GM23338 (cell line): ENCODE measurements at regions not wholly inside any gene's neighbourhood (a gene's known extent, or its start where the extent isn't known, plus 50 kb on each side); places are given as distances from the start of the nearest gene placed in this dataset.

Experiments used
- ATAC-seq: fragments of 200-7000 bp; cut with Tn5 transposase; 3 replicates; pipeline ENCODE4 v1.9.1; 2020
- DNase-seq: peaks from one replicate; pipeline ENCODE4 v3.0.0-alpha.2; 2015; ENCODE audit warnings: low spot score
- H2AFZ ChIP-seq: fragments of 200-600 bp; sonication (generic); 2 replicates; pipeline ENCODE4 v1.8.0; 2016; ENCODE audit warnings: antibody characterized with exemption, mild to moderate bottlenecking, moderate library complexity
- H3F3A ChIP-seq: fragments of 200-600 bp; sonication (generic); replicated peaks from 2 replicates; pipeline ENCODE4 v1.8.0; 2017; ENCODE audit warnings: antibody characterized with exemption, mixed run types, low read depth
- H3K27ac ChIP-seq: fragments of 200-600 bp; sonication (generic); 2 replicates; pipeline ENCODE4 v1.6.1; 2016; ENCODE audit warnings: low read depth
- H3K27me3 ChIP-seq: fragments of 200-600 bp; sonication (generic); 2 replicates; pipeline ENCODE4 v1.8.0; 2016; ENCODE audit warnings: mild to moderate bottlenecking, mixed run types, moderate library complexity; ENCODE audit not compliant: insufficient read depth
- H3K36me3 ChIP-seq: fragments of 200-600 bp; sonication (generic); 2 replicates; pipeline ENCODE4 v1.8.0; 2016; ENCODE audit warnings: mild to moderate bottlenecking; ENCODE audit not compliant: insufficient read depth
- H3K4me1 ChIP-seq: fragments of 200-600 bp; sonication (generic); 2 replicates; pipeline ENCODE4 v1.8.0; 2016; ENCODE audit warnings: mild to moderate bottlenecking, moderate library complexity; ENCODE audit not compliant: insufficient read depth
- H3K4me2 ChIP-seq: fragments of 200-600 bp; sonication (generic); 2 replicates; pipeline ENCODE4 v1.7.1; 2017; ENCODE audit warnings: mixed run types
- H3K4me3 ChIP-seq: fragments of 200-600 bp; sonication (generic); 2 replicates; pipeline ENCODE4 v1.6.1; 2016; ENCODE audit warnings: mixed run types
- H3K79me2 ChIP-seq: fragments of 200-600 bp; sonication (generic); replicated peaks from 2 replicates; pipeline ENCODE4 v1.8.0; 2017; ENCODE audit warnings: mild to moderate bottlenecking; ENCODE audit not compliant: insufficient read depth
- H3K9me2 ChIP-seq: fragments of 200-600 bp; sonication (generic); 2 replicates; pipeline ENCODE4 v1.8.0; 2017; ENCODE audit not compliant: insufficient read depth
- H4K20me1 ChIP-seq: fragments of 200-600 bp; sonication (generic); replicated peaks from 2 replicates; pipeline ENCODE4 v1.8.0; 2017; ENCODE audit warnings: mild to moderate bottlenecking; ENCODE audit not compliant: insufficient read depth
- H3K27ac Mint-ChIP-seq: 2 replicates; pipeline ENCODE4 v1.8.0; 2020; ENCODE audit warnings: inconsistent platforms, mild to moderate bottlenecking, moderate library complexity, mixed read lengths
- H3K27me3 Mint-ChIP-seq: 3 replicates; pipeline ENCODE4 v1.8.0; 2022; ENCODE audit warnings: low read depth, mild to moderate bottlenecking, moderate library complexity, mixed read lengths, inconsistent platforms; ENCODE audit not compliant: insufficient read depth, poor library complexity
- H3K36me3 Mint-ChIP-seq: 3 replicates; pipeline ENCODE4 v1.8.0; 2021; ENCODE audit warnings: low read depth, mild to moderate bottlenecking, inconsistent platforms, moderate library complexity, mixed read lengths
- H3K4me1 Mint-ChIP-seq: 3 replicates; pipeline ENCODE4 v1.8.0; 2020; ENCODE audit warnings: mild to moderate bottlenecking, inconsistent platforms, mixed read lengths
- H3K4me3 Mint-ChIP-seq: 3 replicates; pipeline ENCODE4 v1.8.0; 2021; ENCODE audit warnings: moderate library complexity, mild to moderate bottlenecking, inconsistent platforms, mixed read lengths
- H3K9me3 Mint-ChIP-seq: 3 replicates; pipeline ENCODE4 v1.8.0; 2020; ENCODE audit warnings: moderate library complexity, mild to moderate bottlenecking, inconsistent platforms, mixed read lengths
- CREB1 ChIP-seq: fragments of 250-450 bp; sonication (Bioruptor Pico); IDR thresholded peaks from 2 replicates; pipeline ENCODE4 v1.5.0; 2020; ENCODE audit warnings: low read depth, mild to moderate bottlenecking, moderate library complexity
- EZH2 ChIP-seq: fragments of 200-600 bp; sonication (generic); IDR thresholded peaks from one replicate; pipeline ENCODE4 v1.8.0; 2017; ENCODE audit warnings: antibody characterized with exemption, mild to moderate bottlenecking, low read depth; ENCODE audit not compliant: unreplicated experiment
- EZH2phosphoT487 ChIP-seq: fragments of 200-600 bp; sonication (generic); IDR thresholded peaks from one replicate; pipeline ENCODE4 v1.8.1; 2018; ENCODE audit warnings: antibody characterized with exemption; ENCODE audit not compliant: unreplicated experiment
- JUNB ChIP-seq: IDR thresholded peaks from one replicate; pipeline ENCODE4 v1.6.1; 2016; ENCODE audit warnings: antibody characterized with exemption; ENCODE audit not compliant: unreplicated experiment
- NANOG ChIP-seq: IDR thresholded peaks from 2 replicates; pipeline ENCODE4 v1.6.1; 2016; ENCODE audit warnings: antibody characterized with exemption, borderline replicate concordance
- POLR2AphosphoS5 ChIP-seq: IDR thresholded peaks from 2 replicates; pipeline ENCODE4 v1.6.1; 2016; ENCODE audit warnings: antibody characterized with exemption, low read depth
- STAT1 ChIP-seq: IDR thresholded peaks from one replicate; pipeline ENCODE4 v1.6.1; 2016; ENCODE audit warnings: antibody characterized with exemption; ENCODE audit not compliant: unreplicated experiment
- ZNF114 ChIP-seq: fragments of 250-450 bp; sonication (Bioruptor Pico); IDR thresholded peaks from 2 replicates; pipeline ENCODE4 v1.5.0; 2020; ENCODE audit warnings: mild to moderate bottlenecking, moderate library complexity
- ZNF331 ChIP-seq: fragments of 250-450 bp; sonication (Bioruptor Pico); IDR thresholded peaks from 2 replicates; pipeline ENCODE4 v1.5.0; 2020; ENCODE audit warnings: low read depth, mild to moderate bottlenecking, moderate library complexity
- TF ChIP-seq, protein P1 (sequence below): IDR thresholded peaks from one replicate; pipeline ENCODE4 v1.6.1; 2018; ENCODE audit warnings: antibody characterized with exemption; ENCODE audit not compliant: unreplicated experiment
- TF ChIP-seq, protein P2 (sequence below): fragments of 250-450 bp; sonication (Bioruptor Pico); IDR thresholded peaks from 2 replicates; pipeline ENCODE4 v1.5.0; 2020; ENCODE audit warnings: mild to moderate bottlenecking, moderate library complexity
- TF ChIP-seq, protein P3 (sequence below): IDR thresholded peaks from 2 replicates; pipeline ENCODE4 v1.6.1; 2016; ENCODE audit warnings: antibody characterized with exemption
- TF ChIP-seq, protein P4 (sequence below), 2 experiments: fragments of 200-600 bp in 1 of 2; sonication (generic) in 1 of 2; conservative IDR thresholded peaks; 2 replicates each; pipeline versions ENCODE4 v1.5.1 to v1.6.1; 2016 to 2017; ENCODE audit warnings: antibody characterized with exemption in 2 of 2, low read depth in 2 of 2, mild to moderate bottlenecking in 2 of 2, moderate library complexity in 1 of 2

DNA sequence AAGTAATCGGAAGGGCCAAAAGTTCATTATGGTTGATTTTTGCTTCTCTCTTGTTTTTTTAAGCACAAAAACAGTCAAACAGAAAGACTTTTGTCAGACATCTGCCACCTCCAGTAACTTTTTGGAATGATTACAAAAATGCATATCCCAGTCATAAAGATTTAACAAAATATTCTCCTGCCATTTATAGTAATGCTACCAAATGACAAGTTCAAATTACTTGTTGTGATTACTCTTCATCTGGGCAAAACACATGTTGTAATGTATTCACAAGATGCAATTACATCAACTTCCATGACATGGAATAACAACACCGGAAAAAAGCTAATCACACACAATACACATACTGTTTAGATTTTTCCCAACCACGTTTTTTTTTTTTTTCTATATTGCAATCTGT, 1017.5 kb upstream of the TENM4 start:
- H3K9me3 Mint-ChIP-seq, result no peaks in the 10 kb centered on the region
- H3K4me1 Mint-ChIP-seq, result peaks cover 29% of the 10 kb centered on the region
- H3K79me2 ChIP-seq, result no peaks in the 10 kb centered on the region
- H3K36me3 Mint-ChIP-seq, result no peaks in the 10 kb centered on the region; the same call in 2 of the 3 replicates
- DNase-seq, result no peak
- H3F3A ChIP-seq, result no peaks in the 10 kb centered on the region
- H3K27ac Mint-ChIP-seq, result peak overlapping the region; percentile 30; the same call in 1 of the 2 replicates
- no peaks in the 10 kb centered on the region for H3K36me3 ChIP-seq
- no peak overlapping the region for H2AFZ ChIP-seq
- H3K27ac ChIP-seq, result no peak overlapping the region
- no peak overlapping the region for H3K4me2 ChIP-seq
- H3K4me3 ChIP-seq, result no peak overlapping the region
- no peak for TF ChIP-seq EZH2
- no peak for TF ChIP-seq POLR2AphosphoS5
- TF ChIP-seq STAT1, result no peak
- TF ChIP-seq, protein P1, sequence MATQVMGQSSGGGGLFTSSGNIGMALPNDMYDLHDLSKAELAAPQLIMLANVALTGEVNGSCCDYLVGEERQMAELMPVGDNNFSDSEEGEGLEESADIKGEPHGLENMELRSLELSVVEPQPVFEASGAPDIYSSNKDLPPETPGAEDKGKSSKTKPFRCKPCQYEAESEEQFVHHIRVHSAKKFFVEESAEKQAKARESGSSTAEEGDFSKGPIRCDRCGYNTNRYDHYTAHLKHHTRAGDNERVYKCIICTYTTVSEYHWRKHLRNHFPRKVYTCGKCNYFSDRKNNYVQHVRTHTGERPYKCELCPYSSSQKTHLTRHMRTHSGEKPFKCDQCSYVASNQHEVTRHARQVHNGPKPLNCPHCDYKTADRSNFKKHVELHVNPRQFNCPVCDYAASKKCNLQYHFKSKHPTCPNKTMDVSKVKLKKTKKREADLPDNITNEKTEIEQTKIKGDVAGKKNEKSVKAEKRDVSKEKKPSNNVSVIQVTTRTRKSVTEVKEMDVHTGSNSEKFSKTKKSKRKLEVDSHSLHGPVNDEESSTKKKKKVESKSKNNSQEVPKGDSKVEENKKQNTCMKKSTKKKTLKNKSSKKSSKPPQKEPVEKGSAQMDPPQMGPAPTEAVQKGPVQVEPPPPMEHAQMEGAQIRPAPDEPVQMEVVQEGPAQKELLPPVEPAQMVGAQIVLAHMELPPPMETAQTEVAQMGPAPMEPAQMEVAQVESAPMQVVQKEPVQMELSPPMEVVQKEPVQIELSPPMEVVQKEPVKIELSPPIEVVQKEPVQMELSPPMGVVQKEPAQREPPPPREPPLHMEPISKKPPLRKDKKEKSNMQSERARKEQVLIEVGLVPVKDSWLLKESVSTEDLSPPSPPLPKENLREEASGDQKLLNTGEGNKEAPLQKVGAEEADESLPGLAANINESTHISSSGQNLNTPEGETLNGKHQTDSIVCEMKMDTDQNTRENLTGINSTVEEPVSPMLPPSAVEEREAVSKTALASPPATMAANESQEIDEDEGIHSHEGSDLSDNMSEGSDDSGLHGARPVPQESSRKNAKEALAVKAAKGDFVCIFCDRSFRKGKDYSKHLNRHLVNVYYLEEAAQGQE, result no peak
- TF ChIP-seq, protein P2, sequence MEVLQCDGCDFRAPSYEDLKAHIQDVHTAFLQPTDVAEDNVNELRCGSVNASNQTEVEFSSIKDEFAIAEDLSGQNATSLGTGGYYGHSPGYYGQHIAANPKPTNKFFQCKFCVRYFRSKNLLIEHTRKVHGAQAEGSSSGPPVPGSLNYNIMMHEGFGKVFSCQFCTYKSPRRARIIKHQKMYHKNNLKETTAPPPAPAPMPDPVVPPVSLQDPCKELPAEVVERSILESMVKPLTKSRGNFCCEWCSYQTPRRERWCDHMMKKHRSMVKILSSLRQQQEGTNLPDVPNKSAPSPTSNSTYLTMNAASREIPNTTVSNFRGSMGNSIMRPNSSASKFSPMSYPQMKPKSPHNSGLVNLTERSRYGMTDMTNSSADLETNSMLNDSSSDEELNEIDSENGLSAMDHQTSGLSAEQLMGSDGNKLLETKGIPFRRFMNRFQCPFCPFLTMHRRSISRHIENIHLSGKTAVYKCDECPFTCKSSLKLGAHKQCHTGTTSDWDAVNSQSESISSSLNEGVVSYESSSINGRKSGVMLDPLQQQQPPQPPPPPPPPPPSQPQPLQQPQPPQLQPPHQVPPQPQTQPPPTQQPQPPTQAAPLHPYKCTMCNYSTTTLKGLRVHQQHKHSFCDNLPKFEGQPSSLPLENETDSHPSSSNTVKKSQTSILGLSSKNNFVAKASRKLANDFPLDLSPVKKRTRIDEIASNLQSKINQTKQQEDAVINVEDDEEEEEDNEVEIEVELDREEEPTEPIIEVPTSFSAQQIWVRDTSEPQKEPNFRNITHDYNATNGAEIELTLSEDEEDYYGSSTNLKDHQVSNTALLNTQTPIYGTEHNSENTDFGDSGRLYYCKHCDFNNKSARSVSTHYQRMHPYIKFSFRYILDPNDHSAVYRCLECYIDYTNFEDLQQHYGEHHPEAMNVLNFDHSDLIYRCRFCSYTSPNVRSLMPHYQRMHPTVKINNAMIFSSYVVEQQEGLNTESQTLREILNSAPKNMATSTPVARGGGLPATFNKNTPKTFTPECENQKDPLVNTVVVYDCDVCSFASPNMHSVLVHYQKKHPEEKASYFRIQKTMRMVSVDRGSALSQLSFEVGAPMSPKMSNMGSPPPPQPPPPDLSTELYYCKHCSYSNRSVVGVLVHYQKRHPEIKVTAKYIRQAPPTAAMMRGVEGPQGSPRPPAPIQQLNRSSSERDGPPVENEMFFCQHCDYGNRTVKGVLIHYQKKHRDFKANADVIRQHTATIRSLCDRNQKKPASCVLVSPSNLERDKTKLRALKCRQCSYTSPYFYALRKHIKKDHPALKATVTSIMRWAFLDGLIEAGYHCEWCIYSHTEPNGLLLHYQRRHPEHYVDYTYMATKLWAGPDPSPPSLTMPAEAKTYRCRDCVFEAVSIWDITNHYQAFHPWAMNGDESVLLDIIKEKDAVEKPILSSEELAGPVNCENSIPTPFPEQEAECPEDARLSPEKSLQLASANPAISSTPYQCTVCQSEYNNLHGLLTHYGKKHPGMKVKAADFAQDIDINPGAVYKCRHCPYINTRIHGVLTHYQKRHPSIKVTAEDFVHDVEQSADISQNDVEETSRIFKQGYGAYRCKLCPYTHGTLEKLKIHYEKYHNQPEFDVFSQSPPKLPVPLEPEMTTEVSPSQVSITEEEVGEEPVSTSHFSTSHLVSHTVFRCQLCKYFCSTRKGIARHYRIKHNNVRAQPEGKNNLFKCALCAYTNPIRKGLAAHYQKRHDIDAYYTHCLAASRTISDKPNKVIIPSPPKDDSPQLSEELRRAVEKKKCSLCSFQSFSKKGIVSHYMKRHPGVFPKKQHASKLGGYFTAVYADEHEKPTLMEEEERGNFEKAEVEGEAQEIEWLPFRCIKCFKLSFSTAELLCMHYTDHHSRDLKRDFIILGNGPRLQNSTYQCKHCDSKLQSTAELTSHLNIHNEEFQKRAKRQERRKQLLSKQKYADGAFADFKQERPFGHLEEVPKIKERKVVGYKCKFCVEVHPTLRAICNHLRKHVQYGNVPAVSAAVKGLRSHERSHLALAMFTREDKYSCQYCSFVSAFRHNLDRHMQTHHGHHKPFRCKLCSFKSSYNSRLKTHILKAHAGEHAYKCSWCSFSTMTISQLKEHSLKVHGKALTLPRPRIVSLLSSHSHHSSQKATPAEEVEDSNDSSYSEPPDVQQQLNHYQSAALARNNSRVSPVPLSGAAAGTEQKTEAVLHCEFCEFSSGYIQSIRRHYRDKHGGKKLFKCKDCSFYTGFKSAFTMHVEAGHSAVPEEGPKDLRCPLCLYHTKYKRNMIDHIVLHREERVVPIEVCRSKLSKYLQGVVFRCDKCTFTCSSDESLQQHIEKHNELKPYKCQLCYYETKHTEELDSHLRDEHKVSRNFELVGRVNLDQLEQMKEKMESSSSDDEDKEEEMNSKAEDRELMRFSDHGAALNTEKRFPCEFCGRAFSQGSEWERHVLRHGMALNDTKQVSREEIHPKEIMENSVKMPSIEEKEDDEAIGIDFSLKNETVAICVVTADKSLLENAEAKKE, result no peak
- TF ChIP-seq CREB1 (CRISPR knock-in tag), result no peak
- TF ChIP-seq JUNB, result no peak
- TF ChIP-seq, protein P3, sequence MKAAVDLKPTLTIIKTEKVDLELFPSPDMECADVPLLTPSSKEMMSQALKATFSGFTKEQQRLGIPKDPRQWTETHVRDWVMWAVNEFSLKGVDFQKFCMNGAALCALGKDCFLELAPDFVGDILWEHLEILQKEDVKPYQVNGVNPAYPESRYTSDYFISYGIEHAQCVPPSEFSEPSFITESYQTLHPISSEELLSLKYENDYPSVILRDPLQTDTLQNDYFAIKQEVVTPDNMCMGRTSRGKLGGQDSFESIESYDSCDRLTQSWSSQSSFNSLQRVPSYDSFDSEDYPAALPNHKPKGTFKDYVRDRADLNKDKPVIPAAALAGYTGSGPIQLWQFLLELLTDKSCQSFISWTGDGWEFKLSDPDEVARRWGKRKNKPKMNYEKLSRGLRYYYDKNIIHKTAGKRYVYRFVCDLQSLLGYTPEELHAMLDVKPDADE, result no peak
- TF ChIP-seq, protein P4, sequence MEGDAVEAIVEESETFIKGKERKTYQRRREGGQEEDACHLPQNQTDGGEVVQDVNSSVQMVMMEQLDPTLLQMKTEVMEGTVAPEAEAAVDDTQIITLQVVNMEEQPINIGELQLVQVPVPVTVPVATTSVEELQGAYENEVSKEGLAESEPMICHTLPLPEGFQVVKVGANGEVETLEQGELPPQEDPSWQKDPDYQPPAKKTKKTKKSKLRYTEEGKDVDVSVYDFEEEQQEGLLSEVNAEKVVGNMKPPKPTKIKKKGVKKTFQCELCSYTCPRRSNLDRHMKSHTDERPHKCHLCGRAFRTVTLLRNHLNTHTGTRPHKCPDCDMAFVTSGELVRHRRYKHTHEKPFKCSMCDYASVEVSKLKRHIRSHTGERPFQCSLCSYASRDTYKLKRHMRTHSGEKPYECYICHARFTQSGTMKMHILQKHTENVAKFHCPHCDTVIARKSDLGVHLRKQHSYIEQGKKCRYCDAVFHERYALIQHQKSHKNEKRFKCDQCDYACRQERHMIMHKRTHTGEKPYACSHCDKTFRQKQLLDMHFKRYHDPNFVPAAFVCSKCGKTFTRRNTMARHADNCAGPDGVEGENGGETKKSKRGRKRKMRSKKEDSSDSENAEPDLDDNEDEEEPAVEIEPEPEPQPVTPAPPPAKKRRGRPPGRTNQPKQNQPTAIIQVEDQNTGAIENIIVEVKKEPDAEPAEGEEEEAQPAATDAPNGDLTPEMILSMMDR (conservative IDR thresholded peaks at IDR 0.05; ENCODE audit: low read depth in 2 of 2), result no peak
- no peak for TF ChIP-seq NANOG
- no peak for TF ChIP-seq EZH2phosphoT487
- no peak for TF ChIP-seq ZNF114
- no peak for TF ChIP-seq ZNF331 (CRISPR knock-in tag)
- H3K27me3 ChIP-seq, result no peaks in the 10 kb centered on the region
- peaks cover 18% of the 10 kb centered on the region; the same call in 1 of the 2 replicates for H3K4me1 ChIP-seq
- H4K20me1 ChIP-seq, result no peaks in the 10 kb centered on the region
- no peak for ATAC-seq
- no peak overlapping the region for H3K4me3 Mint-ChIP-seq
- peaks cover 1% of the 10 kb centered on the region for H3K27me3 Mint-ChIP-seq
- peaks cover 10% of the 10 kb centered on the region for H3K9me2 ChIP-seq
